ENCODE measurements at regions not wholly inside any gene's neighbourhood (a gene's known extent, or its start where the extent isn't known, plus 50 kb on each side); places are given as distances from the start of the nearest gene placed in this dataset.

- intact Hi-C loops (cut with DNase I): no loop called here
- WGBS: 57% methylated on average over 3 of the region's 3 CpGs
- no peak overlapping the region for H3K4me3 ChIP-seq
- no peaks in the 10 kb centered on the region for H3K9me3 ChIP-seq
- peak; percentile 18 for TF ChIP-seq POLR2AphosphoS5 (IDR thresholded peaks at IDR 0.05)
- no peak for TF ChIP-seq POLR2A (IDR thresholded peaks at IDR 0.05)
- TF ChIP-seq CTCF (IDR thresholded peaks at IDR 0.05): no peak
- no peaks in the 10 kb centered on the region for H3K36me3 ChIP-seq
- no peaks in the 10 kb centered on the region for H3K27me3 ChIP-seq (replicated peaks; ENCODE audit: insufficient read depth)
- no peak for DNase-seq (ENCODE audit: low spot score)
- H3K27ac ChIP-seq: no peak overlapping the region
- H3K4me1 ChIP-seq (replicated peaks): no peaks in the 10 kb centered on the region
Measured at GRCh38 chr5:116881921-116882531, 307.4 kb upstream of the SEMA6A start.

DNA sequence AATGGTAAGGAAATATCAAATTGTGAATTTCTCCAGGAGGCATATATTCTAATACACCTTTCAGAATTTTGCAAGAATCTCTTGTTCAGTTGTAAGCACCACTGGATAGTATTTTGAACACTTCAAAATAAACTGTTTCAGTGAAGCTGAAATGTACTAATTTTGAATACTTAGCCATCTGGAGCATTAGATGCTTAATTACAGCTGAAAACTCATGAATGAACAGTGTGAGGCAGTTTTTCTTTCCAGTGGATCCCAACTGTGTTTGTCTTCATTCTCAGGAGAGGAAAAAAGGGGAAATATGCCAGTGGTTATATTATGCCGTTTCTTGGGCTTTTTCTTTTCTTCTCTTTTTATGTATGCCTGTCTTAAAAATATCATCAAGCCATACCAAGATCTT is 306.0 kb upstream of the SEMA6A start:
- TF ChIP-seq POLR2AphosphoS5 (IDR thresholded peaks at IDR 0.05) (no peak), POLR2A (IDR thresholded peaks at IDR 0.05) (no peak), CTCF (IDR thresholded peaks at IDR 0.05) (no peak)
- no peak for DNase-seq (ENCODE audit: low spot score)
- Histone ChIP-seq H3K27ac (no peak overlapping the region), H3K9me3 (no peaks in the 10 kb centered on the region), H3K4me1 (replicated peaks) (no peaks in the 10 kb centered on the region), H3K4me3 (no peak overlapping the region), H3K36me3 (no peaks in the 10 kb centered on the region), H3K27me3 (replicated peaks; ENCODE audit: insufficient read depth) (no peaks in the 10 kb centered on the region)
- intact Hi-C loops (cut with DNase I): no loop called here
- 80% methylated on average over 1 of the region's 1 CpG for WGBS

- intact Hi-C loops (cut with DNase I): no loop called here
- H3K9me3 ChIP-seq: no peaks in the 10 kb centered on the region
- no peaks in the 10 kb centered on the region for H3K27me3 ChIP-seq (replicated peaks; ENCODE audit: insufficient read depth)
- TF ChIP-seq POLR2A (IDR thresholded peaks at IDR 0.05) (no peak), POLR2AphosphoS5 (IDR thresholded peaks at IDR 0.05) (no peak), CTCF (IDR thresholded peaks at IDR 0.05) (no peak)
- no peak overlapping the region for H3K4me3 ChIP-seq
- no peaks in the 10 kb centered on the region for H3K36me3 ChIP-seq
- no peak overlapping the region for H3K27ac ChIP-seq
- no peak for DNase-seq (ENCODE audit: low spot score)
- H3K4me1 ChIP-seq (replicated peaks): no peaks in the 10 kb centered on the region
Measured at GRCh38 chr5:116880150-116880549, 305.5 kb upstream of the SEMA6A start.

- no peak overlapping the region for H3K4me3 ChIP-seq
- DNase-seq (ENCODE audit: low spot score): no peak
- H3K27me3 ChIP-seq (replicated peaks; ENCODE audit: insufficient read depth): no peaks in the 10 kb centered on the region
- H3K36me3 ChIP-seq: no peaks in the 10 kb centered on the region
- no peak overlapping the region for H3K27ac ChIP-seq
- no peaks in the 10 kb centered on the region for H3K9me3 ChIP-seq
- no peak for TF ChIP-seq CTCF (IDR thresholded peaks at IDR 0.05)
- intact Hi-C loops (cut with DNase I): no loop called here
- 87% methylated on average over 3 of the region's 3 CpGs for WGBS
- no peaks in the 10 kb centered on the region for H3K4me1 ChIP-seq (replicated peaks)
Measured at GRCh38 chr5:116876240-116876840, 301.7 kb upstream of the SEMA6A start.

- 44% methylated on average over 1 of the region's 1 CpG for WGBS
- H3K36me3 ChIP-seq: no peaks in the 10 kb centered on the region
- H3K9me3 ChIP-seq: no peaks in the 10 kb centered on the region
- H3K27me3 ChIP-seq (replicated peaks; ENCODE audit: insufficient read depth): no peaks in the 10 kb centered on the region
- H3K4me3 ChIP-seq: no peak overlapping the region
- no peak for TF ChIP-seq POLR2AphosphoS5 (IDR thresholded peaks at IDR 0.05)
- TF ChIP-seq CTCF (IDR thresholded peaks at IDR 0.05): no peak
- TF ChIP-seq POLR2A (IDR thresholded peaks at IDR 0.05): no peak
- intact Hi-C loops (cut with DNase I): no loop called here
- DNase-seq (ENCODE audit: low spot score): no peak
- H3K4me1 ChIP-seq (replicated peaks): no peaks in the 10 kb centered on the region
- H3K27ac ChIP-seq: no peak overlapping the region
Measured at GRCh38 chr5:116872986-116873385, 298.4 kb upstream of the SEMA6A start.
